HG03439 (cell line): ENCODE measurements at regions not wholly inside any gene's neighbourhood (a gene's known extent, or its start where the extent isn't known, plus 50 kb on each side); places are given as distances from the start of the nearest gene placed in this dataset.
"Not testable (repeated sequence)": the region's sequence is repeated elsewhere in the genome, so short reads cannot be mapped to it uniquely, and the experiment has no call there.

Experiments
- ATAC-seq: cut with Tn5 transposase; IDR thresholded peaks from one replicate; pipeline ENCODE4 v1.9.1; 2021; ENCODE audit warnings: mild to moderate bottlenecking, moderate library complexity; ENCODE audit not compliant: unreplicated experiment

- ATAC-seq = no peak
These were observed 56.3 kb upstream of the NCKAP5 start for GRCh38 chr2:133624551-133624950.

- no peak for ATAC-seq
These were observed 59.5 kb upstream of the NCKAP5 start for GRCh38 chr2:133627741-133628140.

GRCh38 chr2:133633309-133633708 lies 65.0 kb upstream of the NCKAP5 start:
- no peak for ATAC-seq

GRCh38 chr2:133633881-133634409 lies 65.7 kb upstream of the NCKAP5 start:
- no peak for ATAC-seq

GRCh38 chr2:133635131-133635530 lies 66.9 kb upstream of the NCKAP5 start:
- ATAC-seq = no peak

- no peak for ATAC-seq
These were observed 68.0 kb upstream of the NCKAP5 start for GRCh38 chr2:133636287-133636686.

- ATAC-seq = no peak
These were observed 71.8 kb upstream of the NCKAP5 start for GRCh38 chr2:133640103-133640502.

GRCh38 chr2:133641497-133641896 lies 73.2 kb upstream of the NCKAP5 start:
- ATAC-seq = no peak

GRCh38 chr2:133641942-133642725 lies 73.9 kb upstream of the NCKAP5 start:
- ATAC-seq = no peak

- no peak for ATAC-seq
These were observed 74.5 kb upstream of the NCKAP5 start for GRCh38 chr2:133642791-133643191.

GRCh38 chr2:133643863-133644262 lies 75.6 kb upstream of the NCKAP5 start:
- no peak for ATAC-seq

GRCh38 chr2:133644846-133645245 lies 76.6 kb upstream of the NCKAP5 start:
- no peak for ATAC-seq

- ATAC-seq = not testable (repeated sequence)
These were observed 79.1 kb upstream of the NCKAP5 start for GRCh38 chr2:133647386-133647785.

- ATAC-seq = no peak
These were observed 83.6 kb upstream of the NCKAP5 start for GRCh38 chr2:133651861-133652260.

GRCh38 chr2:133652398-133652797 lies 84.1 kb upstream of the NCKAP5 start:
- ATAC-seq = no peak

GRCh38 chr2:133653056-133653455 lies 84.8 kb upstream of the NCKAP5 start:
- ATAC-seq = no peak

GRCh38 chr2:133654949-133655348 lies 86.7 kb upstream of the NCKAP5 start:
- ATAC-seq = no peak

- ATAC-seq = no peak
These were observed 87.3 kb upstream of the NCKAP5 start for GRCh38 chr2:133655610-133656009.

GRCh38 chr2:133657591-133657990 lies 89.3 kb upstream of the NCKAP5 start:
- ATAC-seq = no peak

- ATAC-seq = no peak
These were observed 90.0 kb upstream of the NCKAP5 start for GRCh38 chr2:133658020-133658903.

GRCh38 chr2:133660510-133660909 lies 92.2 kb upstream of the NCKAP5 start:
- no peak for ATAC-seq

- ATAC-seq = no peak
These were observed 93.1 kb upstream of the NCKAP5 start for GRCh38 chr2:133661392-133661791.
